Tibial artery (tissue), 4 donors: ENCODE measurements at regions not wholly inside any gene's neighbourhood (a gene's known extent, or its start where the extent isn't known, plus 50 kb on each side); places are given as distances from the start of the nearest gene placed in this dataset.
A peak's percentile ranks its signal among the peaks of the same experiment; 100 is the strongest.

Experiments
- DNase-seq, 2 donors: peaks; one replicate each; pipeline ENCODE4 v3.0.0-alpha.2; 2019
- H3K27ac ChIP-seq, 2 donors: fragments of 200-600 bp; sonication (generic) in 1 of 2; 1 replicate in 1 of 2; 2 replicates in 1 of 2; pipeline ENCODE4 v1.5.1; 2018 to 2019; ENCODE audit warnings: mild to moderate bottlenecking in 1 of 2
- H3K27me3 ChIP-seq, 2 donors: fragments of 200-600 bp; sonication (generic) in 1 of 2; one replicate each; pipeline versions ENCODE4 v1.5.1 to v1.6.0; 2016 to 2019
- H3K36me3 ChIP-seq, 3 donors: fragments of 200-600 bp; sonication (generic) in 2 of 3; one replicate each; pipeline ENCODE4 v1.5.1; 2016 to 2019; ENCODE audit warnings: mild to moderate bottlenecking in 2 of 3
- H3K4me1 ChIP-seq, 4 donors: fragments of 200-600 bp; sonication (generic) in 2 of 4; 1 replicate in 3 of 4; 2 replicates in 1 of 4; pipeline ENCODE4 v1.5.1; 2016 to 2019
- H3K4me3 ChIP-seq, 2 donors: fragments of 200-600 bp; sonication (generic) in 1 of 2; 1 replicate in 1 of 2; 2 replicates in 1 of 2; pipeline ENCODE4 v1.5.1; 2018 to 2019; ENCODE audit warnings: mild to moderate bottlenecking in 2 of 2
- H3K9me3 ChIP-seq, 3 donors: fragments of 200-600 bp; sonication (generic) in 1 of 3; one replicate each; pipeline ENCODE4 v1.5.1; 2016 to 2019
- intact Hi-C: fragments of 100-400 bp; cut with DNase I; formaldehyde crosslinking; loops from one replicate; pipeline ENCODE4 v1.15.0; 2023; ENCODE audit warnings: low total_unique reads
- TF ChIP-seq, protein P1 (sequence below), 2 experiments: fragments of 200-600 bp in 1 of 2; fragments of 450-650 bp in 1 of 2; IDR thresholded peaks; one replicate each; pipeline ENCODE4 v1.5.1; 2017 to 2019; ENCODE audit warnings: antibody characterized with exemption in 2 of 2, mild to moderate bottlenecking in 1 of 2, moderate library complexity in 1 of 2

GRCh38 chr22:49575703-49576081 lies 252.0 kb downstream of the BRD1 start:
- Histone ChIP-seq H3K27ac (no peak overlapping the region), H3K27me3 (no peaks in the 10 kb centered on the region), H3K4me3 (no peak overlapping the region), H3K36me3 (no peaks in the 10 kb centered on the region), H3K9me3 (peaks cover 0 to 9% (median 7%) of the 10 kb centered on the region in 3 donors), H3K4me1 (no peaks in the 10 kb centered on the region)
- intact Hi-C loops = no loop called here
- TF ChIP-seq, protein P1, sequence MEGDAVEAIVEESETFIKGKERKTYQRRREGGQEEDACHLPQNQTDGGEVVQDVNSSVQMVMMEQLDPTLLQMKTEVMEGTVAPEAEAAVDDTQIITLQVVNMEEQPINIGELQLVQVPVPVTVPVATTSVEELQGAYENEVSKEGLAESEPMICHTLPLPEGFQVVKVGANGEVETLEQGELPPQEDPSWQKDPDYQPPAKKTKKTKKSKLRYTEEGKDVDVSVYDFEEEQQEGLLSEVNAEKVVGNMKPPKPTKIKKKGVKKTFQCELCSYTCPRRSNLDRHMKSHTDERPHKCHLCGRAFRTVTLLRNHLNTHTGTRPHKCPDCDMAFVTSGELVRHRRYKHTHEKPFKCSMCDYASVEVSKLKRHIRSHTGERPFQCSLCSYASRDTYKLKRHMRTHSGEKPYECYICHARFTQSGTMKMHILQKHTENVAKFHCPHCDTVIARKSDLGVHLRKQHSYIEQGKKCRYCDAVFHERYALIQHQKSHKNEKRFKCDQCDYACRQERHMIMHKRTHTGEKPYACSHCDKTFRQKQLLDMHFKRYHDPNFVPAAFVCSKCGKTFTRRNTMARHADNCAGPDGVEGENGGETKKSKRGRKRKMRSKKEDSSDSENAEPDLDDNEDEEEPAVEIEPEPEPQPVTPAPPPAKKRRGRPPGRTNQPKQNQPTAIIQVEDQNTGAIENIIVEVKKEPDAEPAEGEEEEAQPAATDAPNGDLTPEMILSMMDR (IDR thresholded peaks at IDR 0.05) = no peak
- peak in 1 of 2 donors; percentile 58 for DNase-seq

- intact Hi-C loops = no loop called here
- Histone ChIP-seq H3K27me3 (no peaks in the 10 kb centered on the region), H3K4me3 (no peak overlapping the region), H3K27ac (no peak overlapping the region), H3K9me3 (peaks cover 0 to 9% (median 5%) of the 10 kb centered on the region in 3 donors), H3K4me1 (no peaks in the 10 kb centered on the region), H3K36me3 (no peaks in the 10 kb centered on the region)
- TF ChIP-seq, protein P1 (IDR thresholded peaks at IDR 0.05) = no peak
- DNase-seq = peak in 1 of 2 donors; percentile 52
Observed at GRCh38 chr22:49574881-49575702, 252.6 kb downstream of the BRD1 start.

DNA sequence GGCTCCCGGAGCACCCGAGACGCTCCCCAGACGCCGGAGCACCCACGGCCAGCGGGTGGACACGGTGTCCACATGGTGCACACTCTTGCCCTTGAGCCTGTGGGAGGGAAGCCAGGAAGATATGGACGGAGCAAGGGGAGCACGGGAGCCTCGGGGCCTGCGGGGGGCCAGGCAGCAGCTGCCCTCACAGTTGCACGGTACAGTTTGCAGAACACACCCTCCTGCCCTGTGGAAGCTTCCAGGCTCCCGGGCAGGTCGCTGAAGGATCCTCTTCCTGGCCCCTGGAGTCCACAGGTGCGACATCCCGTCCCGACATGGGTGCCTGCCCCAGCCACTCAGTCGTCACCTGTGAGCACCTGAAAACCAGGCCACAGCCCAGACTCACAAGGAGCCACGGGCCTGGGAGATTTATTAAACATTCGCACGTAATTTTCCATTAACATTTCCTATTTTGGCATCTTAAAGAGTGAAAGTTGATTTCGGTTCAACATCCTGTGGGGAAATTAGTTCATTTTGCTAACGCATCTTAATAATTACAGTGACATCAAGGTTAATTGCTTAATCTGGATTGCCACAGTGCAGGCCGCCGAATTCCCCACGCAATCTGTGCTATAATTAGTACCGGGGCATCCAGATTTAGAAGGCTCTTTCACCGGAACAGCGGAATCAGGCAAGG lies 253.3 kb downstream of the BRD1 start:
- intact Hi-C loops = no loop called here
- TF ChIP-seq, protein P1 (IDR thresholded peaks at IDR 0.05) = no peak
- H3K4me1 ChIP-seq = no peaks in the 10 kb centered on the region
- H3K27me3 ChIP-seq = no peaks in the 10 kb centered on the region
- H3K4me3 ChIP-seq = no peak overlapping the region
- peak in 1 of 2 donors; percentile 55 for DNase-seq
- no peaks in the 10 kb centered on the region for H3K36me3 ChIP-seq
- H3K27ac ChIP-seq = no peak overlapping the region
- H3K9me3 ChIP-seq = peaks cover 0 to 5% (median 0%) of the 10 kb centered on the region in 3 donors

DNA sequence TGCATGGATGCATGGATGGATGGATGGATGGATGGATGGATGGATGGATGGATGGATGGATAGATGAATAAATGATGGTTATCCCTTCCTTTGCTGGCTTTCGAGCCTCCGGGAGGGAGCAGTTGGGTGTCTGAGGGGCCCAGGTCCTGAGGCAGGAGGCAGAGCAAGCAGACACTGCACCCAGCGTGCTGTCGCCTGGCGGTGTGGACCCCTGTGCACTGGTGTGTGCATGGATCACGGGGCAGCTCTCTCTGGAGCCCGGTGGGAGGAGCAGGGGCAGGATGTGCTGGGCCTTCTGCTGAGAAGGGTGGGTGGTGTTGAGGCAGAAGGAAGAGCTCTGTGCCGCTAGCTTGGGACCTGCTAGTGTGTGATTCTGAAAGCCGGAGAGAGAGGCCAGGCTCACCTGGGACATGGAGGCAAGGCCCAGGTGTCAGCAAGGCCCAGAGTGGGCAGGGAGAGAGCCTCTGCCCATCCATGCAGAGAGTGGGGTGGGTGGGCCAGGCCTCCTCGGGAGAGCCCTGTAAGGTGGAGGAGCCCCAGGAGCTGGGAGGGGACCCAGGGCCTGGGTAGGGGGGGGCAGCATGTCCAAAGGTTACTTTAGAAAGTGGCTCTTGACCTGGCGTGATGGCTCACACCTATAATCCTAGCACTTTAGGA lies 254.4 kb downstream of the BRD1 start:
- peak in 1 of 2 donors; percentile 56 for DNase-seq
- H3K9me3 ChIP-seq = no peaks in the 10 kb centered on the region
- H3K4me3 ChIP-seq = no peak overlapping the region
- no peak overlapping the region for H3K27ac ChIP-seq
- H3K27me3 ChIP-seq = no peaks in the 10 kb centered on the region
- intact Hi-C loops = no loop called here
- H3K36me3 ChIP-seq = no peaks in the 10 kb centered on the region
- no peaks in the 10 kb centered on the region for H3K4me1 ChIP-seq
- TF ChIP-seq, protein P1 (IDR thresholded peaks at IDR 0.05) = no peak

GRCh38 chr22:49571326-49571725 lies 256.3 kb downstream of the BRD1 start:
- peak; percentile 3 to 43 for DNase-seq
- H3K36me3 ChIP-seq = no peaks in the 10 kb centered on the region

More at GRCh38 chr22:49571326-49571725, 256.3 kb downstream of the BRD1 start:
- no peaks in the 10 kb centered on the region for H3K27me3 ChIP-seq
- intact Hi-C loops = no loop called here
- no peak overlapping the region for H3K27ac ChIP-seq
- no peaks in the 10 kb centered on the region for H3K4me1 ChIP-seq
- TF ChIP-seq, protein P1 (IDR thresholded peaks at IDR 0.05) = no peak
- H3K9me3 ChIP-seq = no peaks in the 10 kb centered on the region
- H3K4me3 ChIP-seq = no peak overlapping the region
